ENCODE measurements at regions not wholly inside any gene's neighbourhood (a gene's known extent, or its start where the extent isn't known, plus 50 kb on each side); places are given as distances from the start of the nearest gene placed in this dataset.
"Not testable (repeated sequence)": the region's sequence is repeated elsewhere in the genome, so short reads cannot be mapped to it uniquely, and the experiment has no call there.

DNA sequence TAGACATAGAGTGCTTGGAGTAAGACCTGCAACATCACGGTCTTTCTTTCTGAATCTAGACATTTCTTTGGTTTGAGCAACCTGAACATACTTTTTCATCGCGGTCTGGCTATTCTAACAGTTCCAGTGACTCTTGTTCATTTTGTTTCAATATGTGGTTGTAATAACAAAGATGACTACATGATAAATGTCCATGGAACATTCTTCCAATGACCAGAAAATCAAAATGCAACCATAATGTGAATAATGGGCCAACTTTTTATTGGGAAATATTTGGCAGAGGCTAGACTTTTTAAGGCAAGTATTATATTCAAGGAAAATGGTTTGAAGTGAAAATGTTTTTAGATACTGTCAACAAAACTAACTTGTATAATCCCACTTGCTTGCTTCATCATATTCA lies 282.5 kb downstream of the INHBA start:
- no peak for DNase-seq

DNA sequence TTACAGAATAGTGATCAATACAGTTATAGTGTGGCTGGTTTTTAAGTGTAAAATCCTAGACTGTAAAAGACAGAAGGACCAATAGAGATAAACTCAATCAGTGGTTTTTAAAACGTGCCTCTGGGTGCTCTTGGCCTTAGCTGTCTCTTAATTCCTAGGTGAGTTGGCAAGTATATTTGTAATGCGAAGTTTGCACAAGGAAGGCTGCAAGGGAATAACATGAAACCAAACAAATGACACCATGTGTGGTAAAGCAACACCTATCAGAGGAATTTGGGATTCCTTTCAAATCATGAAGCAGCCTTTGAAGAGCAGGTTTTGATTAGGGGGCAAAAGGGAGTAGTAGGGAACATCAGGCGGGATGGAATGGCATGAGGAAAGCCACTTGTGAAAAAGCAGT lies 284.6 kb downstream of the INHBA start:
- no peak for DNase-seq

DNA sequence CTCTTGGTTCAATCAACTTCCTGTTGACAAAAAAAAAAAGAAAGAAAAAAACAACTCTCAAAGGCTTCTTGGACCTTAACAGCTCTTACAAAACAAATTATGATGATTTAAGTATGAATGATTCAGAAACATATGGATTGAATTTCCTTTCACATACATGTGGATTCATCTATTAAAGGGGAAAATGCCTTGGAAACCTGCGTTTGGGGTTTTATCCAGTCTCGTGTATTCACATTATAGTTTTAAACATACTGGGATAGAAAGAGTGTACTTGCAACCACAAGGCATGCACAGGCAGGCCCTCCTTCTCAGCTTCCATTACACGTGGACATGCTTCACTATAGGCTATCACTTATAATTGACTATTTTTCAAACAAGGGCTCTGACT lies 286.7 kb downstream of the INHBA start:
- no peak for DNase-seq

DNA sequence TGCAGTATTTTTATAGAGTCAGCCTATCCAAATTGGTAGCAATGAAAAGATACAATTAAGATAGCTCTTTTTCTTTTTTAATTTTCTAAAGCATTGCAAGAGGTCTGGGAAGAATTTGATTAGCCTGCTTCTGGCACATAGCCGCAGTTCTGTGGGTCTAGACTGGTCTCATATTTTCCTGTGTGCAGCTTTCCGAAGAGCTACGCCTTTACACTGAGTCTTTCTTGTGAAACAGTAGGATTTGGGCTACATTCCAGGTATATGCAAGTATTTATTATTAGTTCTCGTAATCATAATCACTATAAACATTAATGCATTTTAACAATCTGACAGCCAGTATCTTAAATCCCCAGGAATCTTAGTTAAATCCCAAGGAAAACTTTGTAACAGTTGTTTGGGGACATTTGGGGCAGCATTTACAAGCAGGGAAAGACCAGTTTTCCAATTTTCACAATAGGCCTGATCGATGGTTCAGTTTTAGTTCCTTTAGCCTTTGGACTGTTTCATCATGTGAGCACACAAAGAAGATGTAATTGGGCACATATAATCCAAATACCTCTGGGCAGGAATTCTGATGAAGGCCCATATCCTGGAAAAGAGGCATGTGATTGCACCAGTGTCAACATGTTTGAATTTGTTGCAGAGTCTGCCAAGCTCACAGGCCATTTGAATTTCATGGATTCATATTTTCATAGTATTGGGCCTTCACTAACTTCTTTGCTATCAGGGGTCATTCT lies 287.3 kb downstream of the INHBA start:
- no peak for DNase-seq

DNA sequence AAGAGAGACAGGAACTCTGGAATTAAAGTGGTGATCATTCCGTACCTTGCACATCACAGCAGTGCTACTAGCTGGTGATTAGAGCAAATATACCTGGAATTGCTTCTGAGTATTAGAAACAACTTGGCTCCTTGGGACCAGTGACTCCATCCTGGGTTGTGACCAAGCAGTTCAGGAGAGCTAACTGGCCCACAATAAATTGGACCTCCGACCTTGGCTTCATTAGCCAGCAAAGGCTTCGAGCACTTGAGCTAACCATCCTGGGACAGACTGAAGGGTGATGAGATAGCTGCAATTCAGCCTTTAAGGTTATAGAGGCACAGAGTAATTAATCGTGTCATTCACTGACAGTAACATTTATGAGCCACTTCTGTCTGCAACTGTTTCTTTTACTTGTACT lies 287.8 kb downstream of the INHBA start:
- no peak for DNase-seq

DNA sequence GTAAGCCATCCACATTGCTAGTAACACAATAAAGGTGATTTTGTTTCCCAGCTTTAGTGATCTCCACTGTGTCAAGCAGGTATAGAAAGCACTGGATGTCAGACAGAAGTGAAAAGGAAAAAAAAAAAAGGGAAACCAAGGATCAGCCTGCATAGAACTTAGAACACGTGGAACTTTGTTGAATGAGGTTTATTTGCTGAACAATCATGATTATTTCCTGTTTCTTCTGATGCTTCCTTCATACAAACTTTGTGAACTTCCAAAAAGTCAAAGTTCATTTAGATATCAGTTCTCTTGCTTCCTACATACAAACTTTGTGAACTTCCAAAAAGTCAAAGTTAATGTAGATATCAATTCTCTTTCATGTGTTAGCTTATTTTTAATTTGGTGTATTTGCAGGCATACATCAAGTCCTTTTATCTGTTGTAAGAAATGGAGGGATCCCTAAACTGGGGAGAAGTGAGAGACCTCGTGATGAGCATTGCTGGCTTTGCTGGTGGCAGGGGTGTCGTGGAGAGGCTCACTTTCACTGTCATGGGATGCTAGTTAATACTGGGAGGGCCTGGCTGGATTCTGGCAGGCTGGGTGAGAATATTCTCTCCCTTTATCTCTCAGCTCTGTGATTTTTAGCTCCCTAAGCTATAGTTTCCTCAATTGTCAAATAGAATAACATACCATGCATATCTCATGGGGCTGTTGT lies 298.4 kb downstream of the INHBA start:
- DNase-seq = no peak

DNA sequence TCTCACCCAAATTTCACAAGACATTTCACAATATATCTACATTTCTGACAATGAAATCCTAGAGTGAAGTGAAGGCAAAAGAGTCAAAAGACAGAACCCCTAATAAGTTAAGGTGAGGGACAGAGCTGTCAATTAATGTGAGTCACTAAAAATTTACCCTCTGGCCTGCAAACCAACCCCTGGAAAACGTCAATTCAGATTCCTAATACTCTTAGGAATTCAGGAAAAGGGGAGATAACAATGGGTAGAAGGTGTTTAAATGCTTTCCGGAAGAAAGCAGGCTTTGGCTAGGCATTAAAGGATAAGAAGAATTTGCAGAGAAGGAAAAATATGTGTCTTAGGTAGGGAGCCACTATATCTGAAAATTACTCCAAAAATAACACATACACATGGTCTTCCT lies 299.6 kb downstream of the INHBA start:
- DNase-seq = no peak

DNA sequence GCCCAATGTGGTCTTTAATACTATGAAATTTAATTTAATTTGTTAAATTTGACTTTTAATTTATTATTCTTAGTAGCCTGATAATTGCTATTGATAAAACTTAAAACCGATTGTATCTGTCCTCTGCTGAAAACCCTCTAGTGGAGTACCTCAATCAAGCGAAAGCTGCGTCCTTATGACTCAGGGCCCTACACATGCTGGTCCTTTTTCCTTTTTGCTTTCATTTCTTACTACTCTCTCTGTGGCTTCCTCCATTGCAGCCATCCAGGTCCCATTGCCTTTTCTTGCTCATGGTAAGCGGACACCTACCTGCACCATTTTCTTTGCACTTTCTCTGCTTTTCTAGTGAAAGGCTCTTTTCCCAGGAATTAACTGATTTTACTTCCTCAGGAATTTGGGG lies 301.1 kb downstream of the INHBA start:
- DNase-seq = no peak

DNA sequence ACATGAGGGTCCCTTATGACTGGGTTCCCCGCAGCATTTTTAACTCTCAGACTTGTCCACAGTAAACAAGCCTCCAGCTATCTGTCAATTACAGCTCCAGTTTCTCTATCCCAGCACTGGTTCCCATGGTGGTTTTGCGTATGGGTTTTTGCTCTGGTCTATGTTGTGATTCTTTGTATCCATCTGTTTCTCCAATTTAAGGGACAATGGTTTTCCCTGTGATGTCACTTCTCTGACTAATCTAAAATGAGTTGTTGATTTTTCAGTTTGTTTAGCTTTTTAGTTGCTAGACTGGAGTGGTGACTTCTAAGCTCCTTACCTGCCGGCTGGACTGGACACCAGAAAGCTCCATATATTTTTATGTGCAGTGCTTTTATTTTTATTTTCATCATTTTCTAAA lies 303.7 kb downstream of the INHBA start:
- no peak for DNase-seq

DNA sequence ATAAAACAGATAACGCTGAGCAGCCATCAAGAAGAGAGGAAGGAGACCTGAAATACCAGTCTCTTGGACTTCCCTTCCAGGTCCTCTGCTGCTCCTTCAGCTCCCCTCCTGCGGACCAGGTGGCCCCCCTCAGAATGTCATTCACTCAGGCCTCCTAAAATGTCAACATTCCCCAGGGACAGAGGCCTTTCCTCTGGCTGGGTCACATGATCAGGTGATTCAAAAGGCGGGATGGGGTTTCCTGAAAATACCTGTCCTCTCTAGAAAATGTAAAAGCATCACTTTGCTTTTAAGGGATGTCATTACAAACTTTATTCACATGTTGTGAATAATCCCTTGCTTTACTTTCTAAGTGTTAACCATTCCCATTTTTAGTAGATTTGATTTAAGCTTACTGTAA lies 311.1 kb downstream of the INHBA start:
- peak; percentile 9 for DNase-seq

DNA sequence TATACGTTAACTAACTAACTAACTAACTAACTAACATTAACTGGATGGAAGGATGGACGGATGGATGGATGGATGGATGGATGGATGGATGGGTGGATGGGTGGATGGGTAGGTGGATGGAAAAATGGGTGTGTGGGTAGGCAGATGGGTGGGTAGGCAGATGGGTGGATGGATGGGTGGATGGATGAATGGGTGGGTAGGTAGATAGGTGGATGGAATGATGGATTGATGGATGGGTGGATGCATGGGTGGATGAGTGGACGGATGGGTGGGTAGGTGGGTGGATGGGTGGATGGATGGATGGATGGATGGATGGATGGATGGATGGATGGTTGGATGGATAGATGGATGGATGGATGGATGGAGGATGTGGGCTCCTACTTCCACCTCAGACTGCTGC lies 314.0 kb downstream of the INHBA start:
- DNase-seq = not testable (repeated sequence)

DNA sequence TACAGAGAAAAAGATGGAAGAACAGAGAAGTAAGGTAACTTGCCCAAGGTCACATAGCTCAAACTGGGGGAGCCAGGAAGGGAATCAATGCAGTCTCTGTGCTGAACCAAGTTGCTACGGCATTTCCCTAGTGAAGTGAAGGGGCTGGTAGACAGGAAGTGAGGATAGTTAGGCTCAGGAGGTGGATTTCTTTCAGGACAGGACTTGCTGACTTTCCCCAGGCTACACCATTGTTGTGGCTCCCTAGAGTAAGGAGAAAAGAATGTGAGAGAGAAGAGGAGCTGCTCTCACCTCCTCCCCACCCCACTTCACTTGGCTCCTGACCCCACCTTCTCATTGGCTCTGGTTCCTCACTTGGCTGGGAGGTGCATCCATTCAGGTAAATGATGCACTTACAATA lies 316.9 kb downstream of the INHBA start:
- DNase-seq = peak; percentile 20

DNA sequence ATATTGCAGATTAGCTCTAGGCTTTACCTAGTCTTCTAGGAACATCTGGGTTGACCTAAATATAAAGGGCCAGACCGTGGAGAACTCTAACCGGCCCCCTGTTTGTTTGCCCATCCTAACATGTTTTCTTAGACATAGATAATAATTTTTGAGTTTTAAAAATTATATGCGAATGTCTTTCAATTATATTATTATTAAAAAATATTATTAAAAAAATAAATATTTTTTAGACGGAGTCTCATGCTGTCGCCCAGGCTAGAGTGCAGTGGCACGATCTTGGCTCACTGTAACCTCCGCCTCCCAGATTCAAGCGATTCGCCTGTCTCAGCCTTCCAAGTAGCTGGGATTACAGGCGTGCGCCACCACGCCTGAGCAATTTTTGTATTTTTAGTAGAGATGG lies 318.5 kb downstream of the INHBA start:
- no peak for DNase-seq

DNA sequence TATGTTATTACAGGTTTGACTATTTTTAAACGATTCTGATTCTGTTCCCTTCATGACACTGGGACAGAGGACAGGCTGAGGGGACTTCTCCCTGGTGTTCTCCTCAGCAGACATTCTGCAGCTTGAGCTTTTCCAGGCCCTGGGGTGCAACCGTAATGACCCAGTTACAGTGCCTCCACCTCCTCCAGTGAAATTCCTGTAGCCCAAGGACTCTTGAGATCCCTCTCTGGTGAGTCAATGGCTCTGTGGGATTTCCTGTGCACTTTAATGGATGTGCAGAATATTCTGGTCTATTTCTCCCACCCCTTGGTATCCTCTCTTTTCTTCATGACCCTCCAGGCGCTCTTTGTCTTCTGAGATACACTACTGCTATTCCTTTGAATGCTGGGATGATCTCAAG lies 319.3 kb downstream of the INHBA start:
- DNase-seq = no peak

DNA sequence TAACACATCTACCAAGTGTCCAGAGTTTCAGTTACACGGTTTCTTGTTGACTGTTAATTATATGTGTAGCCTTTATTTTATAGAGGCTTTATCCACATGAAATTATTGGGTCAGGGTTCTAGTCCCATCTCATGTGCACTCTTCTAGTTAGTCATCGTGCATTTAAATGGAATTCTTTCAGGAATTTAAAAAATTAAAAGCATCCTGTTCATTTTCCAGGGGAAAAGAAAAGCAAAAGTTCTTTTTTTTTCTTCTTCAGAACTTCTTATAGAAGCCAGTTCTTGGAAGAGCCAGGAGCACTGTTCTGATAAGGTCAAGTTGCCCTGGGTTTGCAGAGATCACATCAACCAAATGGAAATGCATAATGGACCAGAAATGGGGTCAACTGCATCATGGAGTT lies 324.7 kb downstream of the INHBA start:
- no peak for DNase-seq

DNA sequence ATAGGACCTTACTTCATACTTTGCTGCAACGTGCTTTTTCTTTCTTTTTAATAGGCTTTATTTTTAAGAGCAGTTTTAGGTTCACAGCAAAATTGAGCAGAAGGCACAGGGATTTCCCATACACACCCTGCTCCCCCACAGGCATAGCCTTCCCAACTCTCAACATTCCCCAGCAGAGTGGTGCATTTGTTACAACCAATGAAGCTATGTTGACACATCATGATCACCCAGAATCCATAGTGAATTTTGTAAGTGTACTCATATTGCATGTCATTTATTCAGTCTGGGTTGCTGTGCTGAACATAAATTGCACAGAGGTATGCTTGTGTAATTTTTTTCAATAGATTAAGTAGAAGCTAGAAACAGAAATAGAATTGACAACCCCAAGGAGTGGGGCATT lies 327.3 kb downstream of the INHBA start:
- DNase-seq = no peak

DNA sequence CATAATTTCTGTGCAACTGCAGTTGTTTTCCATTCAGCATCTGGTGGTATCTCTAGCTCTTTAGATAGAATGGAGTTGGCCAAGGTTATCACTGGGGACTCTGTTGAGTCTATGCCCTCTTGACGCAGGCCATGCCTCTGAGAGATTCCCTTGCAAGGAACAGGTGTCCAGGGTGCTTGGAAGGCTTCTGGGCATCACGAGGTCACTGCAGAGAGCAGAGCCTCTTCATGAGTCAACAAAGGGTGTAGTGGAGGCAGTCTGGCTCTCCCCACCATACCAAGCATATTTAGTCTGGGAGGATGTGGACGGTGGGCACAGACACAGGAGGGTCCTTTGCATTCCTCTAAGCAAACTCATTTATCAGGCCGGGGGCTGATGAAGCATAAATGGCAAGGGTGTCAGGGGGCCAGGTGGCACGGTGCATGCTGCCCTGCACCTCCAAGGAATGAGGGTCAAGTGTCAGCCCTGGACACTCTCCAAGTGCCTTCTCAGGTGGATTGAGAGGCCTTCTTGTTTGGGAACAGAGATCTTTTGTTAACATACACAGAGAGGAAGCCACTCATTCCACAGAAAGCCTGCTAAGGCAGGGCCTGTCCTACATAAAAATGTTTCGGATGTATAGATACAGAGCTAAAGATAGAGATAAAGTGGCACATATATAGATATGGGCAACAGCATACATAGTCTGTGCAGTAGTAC lies 328.6 kb downstream of the INHBA start:
- DNase-seq = no peak

DNA sequence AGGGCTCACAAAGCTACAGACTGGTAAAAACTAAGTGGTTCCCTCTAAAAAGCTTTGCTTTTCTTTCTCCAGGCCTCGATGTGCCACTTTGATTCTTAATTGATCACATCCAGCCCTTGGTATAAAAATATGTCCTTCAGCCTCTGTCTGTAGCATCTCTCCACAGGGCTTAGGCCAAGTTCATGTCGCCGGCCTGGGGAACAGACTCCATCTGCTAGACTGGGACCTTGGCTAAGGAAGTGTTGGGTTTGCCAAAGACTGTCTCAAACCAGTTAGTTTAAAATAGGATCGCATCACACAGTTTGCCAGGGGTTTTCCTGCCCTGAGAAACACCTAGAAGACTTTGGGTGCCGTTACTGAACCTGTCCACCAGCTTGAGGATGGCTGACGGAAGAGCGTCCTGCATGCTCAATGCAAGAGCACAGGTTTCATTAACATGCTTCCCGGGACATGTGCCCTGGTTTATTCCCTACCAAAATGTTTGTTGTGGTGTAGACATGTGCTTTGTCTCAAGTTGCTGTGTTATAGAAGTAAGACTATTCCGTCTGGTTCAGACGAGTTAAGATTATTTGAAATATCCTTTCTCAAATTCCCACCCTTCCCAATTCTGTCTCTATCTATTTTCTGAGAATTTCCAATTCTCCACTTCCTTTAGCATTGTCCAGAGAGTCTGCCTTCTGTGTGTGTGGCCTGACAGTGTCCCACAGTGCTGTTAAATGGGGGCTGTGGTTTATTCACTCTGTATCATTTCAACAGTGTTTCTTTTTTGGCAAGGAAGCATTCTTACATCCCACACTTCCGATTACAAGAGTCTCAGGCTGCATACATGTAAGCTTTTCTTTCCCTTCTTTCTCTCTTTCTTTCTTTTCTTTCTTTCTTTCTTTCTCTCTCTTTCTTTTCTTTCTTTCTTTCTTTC lies 334.7 kb downstream of the INHBA start:
- DNase-seq = no peak

DNA sequence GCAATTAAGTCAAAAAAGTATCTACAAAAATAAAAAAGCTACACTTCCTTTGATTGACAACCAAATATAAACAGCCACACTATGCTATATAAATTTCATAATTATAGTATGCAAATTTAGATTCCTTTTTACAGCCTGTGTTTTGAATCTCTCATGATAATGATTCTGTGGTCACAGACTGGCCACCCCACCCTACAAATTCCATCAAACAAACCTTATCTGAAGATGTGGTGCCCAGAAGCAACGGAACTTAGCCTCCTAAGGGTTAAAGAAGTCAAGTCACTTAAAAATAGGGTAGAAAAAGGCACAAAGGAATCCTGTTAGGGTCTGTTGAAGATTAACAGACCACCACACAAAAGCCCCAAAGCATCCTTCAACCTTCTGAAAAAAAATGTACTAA lies 351.8 kb downstream of the INHBA start:
- no peak for DNase-seq

DNA sequence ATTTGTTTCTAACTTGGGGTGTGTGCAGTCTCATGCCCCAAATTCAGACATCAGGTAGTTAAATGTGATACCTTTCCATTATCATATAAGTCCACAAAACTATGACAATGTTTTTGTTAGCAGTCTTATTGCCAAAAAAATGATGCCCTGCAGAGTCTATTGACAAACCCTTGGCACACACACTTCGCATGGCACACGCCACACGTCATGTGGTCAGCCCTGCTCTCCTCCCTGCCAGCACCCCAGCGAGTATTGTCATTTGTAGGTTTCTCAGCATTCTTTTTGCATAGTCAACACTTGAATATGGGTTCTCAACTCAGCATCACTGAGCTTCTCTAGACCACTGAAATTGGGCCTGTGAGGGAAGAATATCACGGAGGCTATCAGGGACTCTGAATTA lies 356.0 kb downstream of the INHBA start:
- DNase-seq = peak; percentile 15

DNA sequence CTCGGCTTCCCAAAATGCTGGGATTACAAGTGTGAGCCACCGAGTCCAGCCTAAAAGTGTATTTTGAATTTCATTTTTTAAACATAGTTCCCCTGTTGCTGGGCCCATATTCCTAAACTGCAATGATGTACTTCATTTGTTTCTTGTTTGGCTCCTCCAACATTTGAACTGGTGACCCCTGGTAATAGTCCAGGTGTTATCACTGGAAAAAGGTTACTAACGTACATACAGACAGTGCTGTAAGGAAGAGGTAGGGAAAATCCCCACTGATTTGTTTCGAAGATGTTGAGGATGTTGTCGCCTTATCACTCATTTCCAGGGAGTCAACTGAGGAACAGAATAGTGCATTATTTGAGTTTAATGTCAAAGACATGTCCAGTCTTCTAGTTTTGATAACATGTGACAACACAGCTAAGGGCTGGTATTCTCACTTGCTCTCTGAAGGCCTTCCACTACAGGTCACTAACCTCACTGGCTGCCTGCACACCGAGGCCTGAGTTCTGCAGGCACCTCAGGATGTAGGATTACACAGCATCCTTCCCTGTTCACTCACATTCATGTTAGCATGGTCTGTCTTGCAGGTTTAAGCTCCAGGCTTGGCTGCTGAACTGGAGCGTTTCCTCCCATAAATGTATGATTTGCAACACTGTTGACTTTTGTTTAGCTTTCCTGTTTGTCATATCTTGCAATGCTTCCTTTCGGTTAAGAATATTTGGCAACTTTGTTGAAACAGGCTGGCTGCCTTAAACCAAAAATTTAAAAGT lies 362.8 kb downstream of the INHBA start:
- no peak for DNase-seq

DNA sequence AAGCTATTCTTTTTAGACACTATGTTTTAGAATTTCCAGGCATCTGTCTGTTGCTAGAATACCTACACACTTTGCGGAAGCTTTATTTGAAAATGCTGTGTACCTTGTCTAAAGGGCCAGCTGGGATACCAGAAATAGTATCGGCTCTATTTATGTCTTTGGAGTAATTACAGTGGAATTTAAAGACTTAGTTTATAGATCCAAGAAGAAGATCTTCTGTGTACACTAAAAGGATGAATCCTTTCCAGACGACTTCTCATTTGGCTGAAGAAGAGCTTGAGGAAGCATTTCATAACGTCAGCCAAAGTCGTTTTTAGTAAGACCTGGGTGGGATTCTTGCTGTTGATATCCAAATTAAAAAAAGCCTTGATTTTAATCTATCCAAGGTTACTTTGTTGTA lies 365.9 kb downstream of the INHBA start:
- no peak for DNase-seq
